ENCODE measurements at regions not wholly inside any gene's neighbourhood (a gene's known extent, or its start where the extent isn't known, plus 50 kb on each side); places are given as distances from the start of the nearest gene placed in this dataset.

DNA sequence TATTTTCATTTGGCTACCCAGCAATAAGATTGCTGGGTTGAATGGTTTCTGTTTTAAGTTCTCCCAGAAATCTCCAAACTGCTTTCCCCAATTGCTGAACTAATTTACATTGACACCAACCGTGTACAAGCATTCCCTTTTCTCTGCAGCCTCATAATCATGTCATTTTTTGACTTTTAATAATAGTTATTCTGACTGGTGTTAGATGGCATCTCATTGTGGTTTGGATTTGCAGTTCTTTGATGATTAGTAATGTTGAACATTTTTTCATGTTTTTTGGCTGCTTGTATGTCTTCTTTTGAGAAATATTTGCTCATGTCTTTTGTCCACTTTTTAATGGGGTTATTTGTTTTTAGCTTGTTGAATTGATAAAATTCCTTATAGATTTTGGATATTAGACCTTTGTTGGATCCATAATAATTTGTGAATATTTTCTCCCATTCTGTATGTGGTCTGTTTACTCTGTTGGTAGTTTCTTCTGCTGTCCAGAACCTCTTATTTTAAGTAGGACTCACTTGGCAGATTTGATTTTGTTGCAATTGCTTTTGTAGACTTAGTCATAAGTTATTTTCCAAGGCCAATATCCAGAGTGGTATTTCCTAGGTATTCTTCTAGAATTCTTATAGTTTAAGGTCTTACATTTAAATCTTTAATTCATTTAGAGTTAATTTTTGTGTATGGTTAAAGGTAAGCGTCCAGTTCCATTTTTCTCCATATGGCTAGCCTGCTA, 793.7 kb downstream of the BRINP1 start:
- no peak for DNase-seq (ENCODE audit: low read depth in 3 of 3)

DNA sequence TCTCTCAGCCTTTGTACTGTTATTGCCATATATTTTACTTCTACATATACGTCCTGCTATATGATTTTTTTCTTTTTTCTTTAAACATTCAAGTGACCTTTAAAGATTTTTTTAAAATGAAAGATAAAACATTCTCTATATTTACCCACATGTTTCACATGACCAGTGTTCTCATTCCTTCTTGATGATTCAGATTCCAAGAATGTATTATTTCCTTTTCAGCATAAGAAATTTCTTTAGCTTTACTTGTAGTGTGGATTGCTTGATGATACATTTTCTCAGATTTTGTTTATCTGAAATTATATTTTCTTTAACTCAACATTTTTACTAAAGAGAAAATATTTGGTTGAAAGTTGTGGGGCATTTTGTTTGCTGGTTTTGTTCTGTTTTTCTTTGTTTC, 792.1 kb downstream of the BRINP1 start:
- DNase-seq (ENCODE audit: low read depth in 3 of 3), result no peak

DNA sequence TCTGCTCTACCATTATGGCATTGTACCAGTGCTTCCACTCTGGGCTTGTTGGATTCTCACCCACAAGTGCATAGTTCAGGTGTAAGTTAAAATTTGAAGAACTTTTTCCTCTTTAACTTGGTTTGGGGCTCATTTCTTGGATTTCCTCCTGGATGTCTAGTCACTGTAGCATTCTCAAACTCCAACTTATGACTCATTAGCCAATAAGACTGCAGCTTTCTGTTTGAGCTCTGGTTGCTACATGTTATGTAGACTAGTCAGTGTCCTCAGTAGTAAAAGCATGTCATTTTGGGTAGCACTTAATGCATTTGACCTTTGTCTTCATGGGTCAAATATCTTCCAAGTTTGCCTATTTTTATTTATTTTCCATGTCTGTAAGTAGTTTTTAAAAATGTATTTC, 790.8 kb downstream of the BRINP1 start:
- DNase-seq (ENCODE audit: low read depth in 3 of 3), result no peak

DNA sequence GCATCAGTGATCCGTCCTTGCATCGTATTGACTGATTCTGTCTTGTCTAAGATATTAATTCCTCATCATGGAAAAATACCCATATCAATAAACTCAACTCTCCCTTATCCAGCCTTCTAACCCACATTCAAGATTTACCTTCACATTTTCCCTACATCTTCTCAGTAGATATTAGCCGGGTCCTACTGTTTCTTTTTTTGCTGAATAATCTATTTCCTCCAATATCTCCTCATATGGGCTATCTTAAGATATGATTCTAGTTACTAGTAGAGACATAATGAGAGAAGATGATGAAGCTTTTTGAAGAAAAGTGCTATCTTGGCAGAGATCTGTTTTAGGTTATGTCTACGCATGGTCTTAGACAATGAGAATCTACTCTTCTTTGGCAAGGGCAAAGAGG, 785.8 kb downstream of the BRINP1 start:
- no peak for DNase-seq (ENCODE audit: low read depth in 3 of 3)

DNA sequence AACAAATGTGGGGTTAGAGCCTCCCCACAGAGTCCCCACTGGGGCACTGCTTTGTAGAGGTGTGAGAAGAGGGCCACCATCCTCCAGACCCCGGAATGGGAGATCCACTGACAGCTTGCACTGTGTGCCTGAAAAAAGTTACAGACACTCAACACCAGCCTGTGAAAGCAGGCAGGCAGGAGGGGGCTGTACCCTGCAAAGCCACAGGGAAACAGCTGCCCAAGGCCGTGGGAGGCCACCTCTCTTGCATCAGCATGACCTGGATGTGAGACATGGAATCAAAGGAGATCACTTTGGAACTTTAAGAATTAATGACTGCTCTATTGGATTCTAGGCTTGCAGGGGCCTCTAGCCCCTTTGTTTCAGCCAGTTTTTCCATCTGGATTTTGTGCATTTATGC, 782.3 kb downstream of the BRINP1 start:
- DNase-seq (ENCODE audit: low read depth in 3 of 3), result no peak

DNA sequence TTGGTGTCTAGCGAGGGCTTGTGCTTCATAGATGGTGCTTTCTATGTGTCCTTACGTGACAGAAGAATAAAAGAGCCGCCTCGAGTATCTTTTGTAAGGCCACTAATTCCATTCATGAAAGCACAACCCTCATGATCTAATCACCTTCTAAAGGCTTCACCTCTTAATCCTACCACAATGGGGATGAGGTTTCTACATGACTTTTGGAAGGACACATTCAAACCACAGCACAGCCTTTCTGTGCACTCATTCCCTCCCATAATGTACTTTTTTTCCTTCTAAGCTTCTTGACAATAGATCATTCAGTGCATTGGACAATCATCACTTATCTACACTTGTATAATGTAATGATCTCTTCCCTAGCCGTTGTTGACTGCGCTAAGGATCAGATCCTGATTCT, 774.8 kb downstream of the BRINP1 start:
- DNase-seq (ENCODE audit: low read depth in 3 of 3), result no peak

DNA sequence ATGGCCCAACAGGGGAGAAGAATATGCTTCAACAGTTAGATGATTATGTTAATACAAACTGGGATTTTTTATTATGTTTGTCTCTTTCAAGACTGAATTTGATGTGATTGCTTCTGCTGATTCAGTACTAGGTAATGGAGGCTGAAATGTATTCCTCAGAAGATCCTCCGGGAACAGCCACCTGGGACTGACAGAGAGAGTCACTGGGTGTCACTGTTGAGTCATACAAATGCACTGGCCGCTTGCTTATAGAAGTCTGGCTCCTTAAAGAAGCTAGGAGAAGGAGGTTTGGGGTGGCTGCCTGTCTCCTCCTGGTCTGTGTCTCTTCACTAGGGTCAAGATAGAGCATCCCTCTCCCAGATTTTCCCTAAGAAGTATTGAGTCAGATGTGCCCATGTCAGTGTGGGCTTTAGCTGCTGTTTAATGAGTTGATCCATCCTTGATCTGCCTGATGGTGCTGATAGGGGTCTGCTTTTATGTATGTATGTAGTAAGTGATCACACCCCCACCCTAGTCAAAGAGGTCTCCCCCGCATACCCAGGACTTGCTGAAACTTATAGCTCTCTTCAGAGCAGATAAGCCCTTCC, 773.4 kb downstream of the BRINP1 start:
- no peak for DNase-seq (ENCODE audit: low read depth in 3 of 3)

DNA sequence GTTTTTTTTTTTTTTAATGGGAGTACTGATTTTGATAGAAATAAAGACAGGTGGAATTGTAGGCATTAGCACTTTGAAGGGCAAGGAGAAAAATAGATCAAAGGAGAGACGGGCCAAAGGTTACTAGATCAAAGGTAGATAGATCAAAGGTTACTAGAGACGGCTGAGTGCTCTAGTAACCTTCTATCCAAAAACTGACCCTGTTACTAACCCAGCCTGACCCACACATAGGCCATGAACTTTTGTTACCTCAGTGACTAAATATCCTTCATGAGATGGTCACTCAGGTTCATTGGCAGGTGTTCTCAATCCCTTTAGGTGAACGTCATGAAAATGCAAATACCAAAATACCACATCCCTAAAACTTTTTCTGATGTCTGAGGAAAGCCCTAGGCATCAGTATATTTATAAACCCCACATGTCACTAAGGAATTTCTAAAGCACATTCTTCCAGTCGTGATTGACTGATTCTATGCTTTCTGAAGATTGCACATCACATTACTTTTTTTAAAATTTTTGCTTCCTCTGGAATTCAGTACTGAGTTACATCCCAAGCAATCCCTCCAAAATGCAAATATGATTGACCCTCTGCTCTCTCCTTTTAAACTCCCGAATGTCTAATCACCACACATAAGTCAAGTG, 772.7 kb downstream of the BRINP1 start:
- DNase-seq (ENCODE audit: low read depth in 3 of 3), result no peak

DNA sequence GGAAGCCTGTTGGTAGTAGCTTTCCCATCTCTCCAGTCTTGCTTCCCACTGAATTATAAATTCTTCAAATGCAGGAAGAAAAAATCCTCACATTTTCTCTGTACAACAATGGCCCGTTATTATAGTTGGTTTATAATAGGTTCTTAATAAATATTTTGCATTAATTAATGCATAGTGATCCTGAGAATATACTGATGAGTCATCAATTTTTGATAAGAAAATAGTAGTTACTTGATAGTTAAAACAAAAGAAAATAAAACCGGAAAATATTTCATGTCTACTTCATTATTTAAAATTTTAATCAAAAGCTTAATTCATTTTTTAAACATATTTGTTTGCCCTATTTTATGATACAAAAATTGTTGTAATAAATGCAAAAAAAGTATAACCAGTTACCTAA, 762.6 kb downstream of the BRINP1 start:
- no peak for DNase-seq (ENCODE audit: low read depth in 3 of 3)

DNA sequence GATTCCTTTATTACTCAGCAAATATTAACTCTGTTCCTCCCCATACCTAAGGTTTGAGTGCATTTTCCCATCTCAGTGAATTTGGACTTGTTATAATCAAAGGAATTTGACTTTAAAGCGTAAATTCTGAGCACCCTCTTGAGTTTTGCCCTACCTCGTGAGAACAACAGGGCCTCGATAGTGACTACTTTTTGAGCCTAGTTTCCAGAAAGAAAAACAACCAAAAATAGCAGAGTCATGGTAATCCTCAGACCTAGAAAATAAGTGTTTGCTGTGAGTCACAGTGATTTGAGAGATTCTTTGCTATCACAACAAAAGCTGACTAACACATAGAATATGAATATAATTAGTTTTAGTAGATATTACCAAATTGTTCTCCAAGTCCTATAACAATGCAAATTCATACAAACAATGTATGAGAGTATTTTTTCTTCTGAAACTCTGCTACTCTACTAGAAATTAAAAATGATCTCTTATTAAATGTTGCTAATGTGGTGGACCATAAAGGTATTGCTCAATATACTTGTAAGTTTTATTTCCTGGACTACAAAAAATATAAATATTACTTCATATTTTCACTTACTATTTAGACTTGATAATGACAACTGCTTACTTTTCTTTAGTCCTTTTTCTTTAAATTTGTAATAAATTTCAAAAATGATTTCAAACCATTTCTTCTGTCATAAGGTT, 759.7 kb downstream of the BRINP1 start:
- no peak for DNase-seq (ENCODE audit: low read depth in 3 of 3)

DNA sequence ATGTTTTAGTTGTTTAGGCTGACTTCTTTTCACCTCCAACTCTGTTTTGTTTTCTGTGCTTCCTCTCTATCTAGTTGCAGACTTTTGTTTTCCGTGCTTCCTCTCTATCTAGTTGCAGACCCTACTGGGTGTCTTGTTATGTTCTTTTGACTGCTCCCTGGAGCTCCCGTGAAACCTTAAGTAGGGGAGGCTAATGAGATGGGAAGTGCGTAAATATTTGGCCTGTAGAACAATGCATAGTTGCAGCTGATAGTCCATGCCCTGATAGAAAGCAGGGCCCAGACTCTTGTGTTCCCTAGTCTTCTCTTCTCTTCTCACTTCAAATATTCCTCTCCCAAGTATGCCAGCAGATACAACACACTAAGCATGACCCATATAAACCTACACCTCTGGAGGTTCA, 757.0 kb downstream of the BRINP1 start:
- DNase-seq (ENCODE audit: low read depth in 3 of 3), result no peak

DNA sequence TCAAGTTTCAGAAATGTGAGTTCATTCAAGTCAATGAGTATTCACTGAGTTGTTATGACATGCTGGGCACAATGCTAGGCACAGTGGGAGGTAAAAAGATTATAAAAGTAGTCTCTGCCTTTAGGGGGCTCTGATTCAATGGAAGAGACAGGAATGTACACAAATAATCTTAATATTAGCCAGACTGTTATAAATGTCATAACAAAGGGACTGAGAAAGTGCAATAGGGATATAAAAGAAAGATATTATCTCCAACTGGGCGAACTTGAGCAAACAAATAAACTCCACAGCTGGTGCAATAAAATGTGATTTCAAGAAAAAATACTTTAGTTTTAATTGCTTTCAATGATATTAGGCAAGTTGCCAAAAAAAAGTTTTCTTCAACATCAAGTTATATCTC, 755.2 kb downstream of the BRINP1 start:
- no peak for DNase-seq (ENCODE audit: low read depth in 3 of 3)

DNA sequence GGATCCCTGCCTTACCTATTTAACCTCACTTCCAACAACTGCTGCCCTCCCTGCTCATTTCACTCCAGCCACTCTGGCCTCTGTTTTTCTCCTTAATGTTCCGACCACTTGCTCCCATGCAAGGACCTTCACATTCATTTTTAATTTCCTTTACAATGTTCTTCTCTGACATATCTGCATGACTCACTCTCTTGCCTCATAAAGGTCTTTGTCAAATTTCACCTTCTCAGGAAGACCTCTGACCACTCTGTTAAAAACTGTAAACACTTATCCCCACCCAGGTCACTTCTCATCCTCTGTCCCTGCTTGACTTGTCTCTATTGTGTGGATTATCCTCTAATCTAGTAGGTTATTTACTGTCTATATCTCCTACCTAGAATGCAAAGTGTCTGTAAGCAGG, 751.2 kb downstream of the BRINP1 start:
- DNase-seq (ENCODE audit: low read depth in 3 of 3), result no peak

DNA sequence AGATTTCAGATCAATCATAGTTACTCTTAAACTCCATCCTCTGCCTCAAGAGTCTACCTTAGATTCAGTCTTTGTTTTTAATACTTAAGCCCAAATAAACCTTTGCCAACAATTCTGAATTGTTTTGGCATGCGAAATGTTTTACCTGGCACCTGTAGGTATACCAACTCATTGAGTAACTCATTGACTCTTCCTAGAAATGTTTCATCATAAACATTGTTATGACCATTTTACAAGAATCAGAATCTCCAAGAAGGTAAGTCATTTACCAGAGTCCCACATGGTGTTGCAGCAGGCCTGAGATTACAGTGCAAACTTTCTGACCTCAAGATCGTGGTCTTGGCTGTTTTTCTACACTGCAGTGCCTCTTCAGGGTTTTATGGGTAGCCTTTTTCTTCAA, 750.4 kb downstream of the BRINP1 start:
- no peak for DNase-seq (ENCODE audit: low read depth in 3 of 3)

DNA sequence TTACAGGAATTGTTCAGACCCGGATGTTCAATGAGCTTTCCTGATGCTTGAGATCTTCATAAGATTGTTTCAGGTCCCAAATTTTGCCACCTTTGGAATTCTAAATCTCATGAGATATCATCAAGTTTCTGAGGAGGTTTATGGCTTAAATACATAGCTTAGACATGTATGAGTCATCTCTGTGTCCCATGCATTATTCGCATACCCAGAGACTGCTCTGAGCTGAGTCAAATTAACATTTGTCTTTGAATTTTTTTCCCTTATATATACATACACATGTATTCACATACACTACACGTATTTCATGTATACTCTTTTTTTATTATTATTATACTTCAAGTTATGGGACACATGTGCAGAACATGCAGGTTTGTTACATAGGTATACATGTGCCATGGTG, 744.6 kb downstream of the BRINP1 start:
- no peak for DNase-seq (ENCODE audit: low read depth in 3 of 3)

DNA sequence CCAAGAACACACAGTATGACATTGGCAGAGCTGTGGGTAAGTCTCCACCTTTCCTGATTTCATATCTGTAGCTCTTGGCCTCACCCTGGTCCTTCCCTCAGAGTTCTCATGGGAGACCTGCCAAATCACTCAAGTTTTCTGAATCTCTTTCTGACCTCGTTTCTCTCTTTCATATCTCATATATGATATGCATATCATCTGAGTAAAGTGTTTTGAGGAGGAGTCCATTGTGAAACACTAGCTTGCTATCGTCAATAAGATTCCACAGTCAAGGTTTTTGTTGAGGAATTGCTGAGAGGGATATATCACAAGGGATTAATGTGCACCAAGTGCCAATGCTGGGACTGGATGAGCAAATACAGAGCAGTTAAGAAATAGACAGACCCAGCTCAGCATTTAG, 739.2 kb downstream of the BRINP1 start:
- DNase-seq (ENCODE audit: low read depth in 3 of 3), result no peak

DNA sequence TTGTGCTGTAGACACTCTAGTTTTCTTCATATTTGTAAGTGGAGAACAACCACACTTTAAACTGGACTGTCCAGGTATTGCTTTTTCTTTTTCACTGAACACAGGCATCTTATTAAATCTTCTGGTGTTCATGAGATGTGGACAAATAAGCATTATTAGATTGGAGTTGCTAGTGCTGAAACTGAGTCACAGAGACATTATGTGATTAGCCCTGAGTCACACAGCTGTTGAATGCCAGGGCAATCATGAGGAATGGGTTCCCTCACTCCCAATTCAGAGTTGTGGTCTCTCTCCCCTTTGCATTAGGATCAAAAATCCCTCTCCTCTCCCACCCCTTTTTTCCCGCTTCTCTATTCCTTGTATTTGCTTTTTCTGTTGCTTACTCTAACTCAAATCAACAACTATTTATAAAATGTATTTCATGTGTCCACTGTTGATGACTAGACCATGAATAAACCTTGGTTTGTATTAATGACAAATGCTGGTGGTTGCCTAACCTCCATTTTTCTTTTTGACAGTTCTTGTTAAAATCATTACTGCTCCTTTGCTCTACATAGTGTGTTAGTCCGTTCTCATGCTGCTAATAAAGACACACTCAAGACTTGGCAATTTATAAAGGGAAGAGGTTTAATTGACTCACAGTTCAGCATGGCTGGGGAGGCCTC, 738.2 kb downstream of the BRINP1 start:
- DNase-seq (ENCODE audit: low read depth in 3 of 3), result no peak

DNA sequence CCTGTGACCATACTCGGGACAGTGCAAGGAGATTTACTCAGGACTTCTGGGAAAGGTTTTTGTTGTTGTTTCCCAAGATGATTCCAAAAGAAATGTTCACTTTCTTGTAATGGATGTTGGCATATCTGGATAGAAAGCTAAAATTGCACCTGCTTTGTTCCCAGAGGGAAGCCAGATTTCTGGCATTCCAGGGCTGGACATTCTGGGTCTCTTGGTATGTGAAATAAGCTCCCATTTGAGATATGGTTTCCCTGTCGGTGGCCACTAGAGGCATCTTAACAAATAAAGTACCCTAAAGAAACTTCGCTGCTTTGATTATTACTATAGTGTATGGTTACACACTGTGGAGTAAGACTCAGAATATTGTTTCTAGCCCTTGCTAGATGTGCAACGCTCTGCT, 737.3 kb downstream of the BRINP1 start:
- DNase-seq (ENCODE audit: low read depth in 3 of 3), result no peak

DNA sequence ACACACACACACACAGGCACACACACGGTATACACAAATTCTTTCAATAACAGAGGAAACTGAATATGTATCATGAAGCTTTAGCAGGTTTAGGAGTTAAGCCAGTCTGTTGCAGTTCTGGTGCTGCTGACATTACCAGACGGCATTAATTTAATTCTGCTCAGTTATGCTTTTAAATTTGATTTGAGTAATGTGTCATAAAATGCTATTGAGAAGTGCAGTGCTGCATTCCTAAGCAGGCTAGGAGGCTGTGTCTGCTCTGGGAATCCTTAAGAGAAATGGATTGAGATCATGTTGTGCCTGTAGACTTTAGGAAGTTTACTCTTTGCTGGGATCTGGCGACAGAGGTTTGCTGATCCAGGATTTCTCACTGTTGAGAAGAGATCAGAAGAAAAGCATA, 733.8 kb downstream of the BRINP1 start:
- no peak for DNase-seq (ENCODE audit: low read depth in 3 of 3)

DNA sequence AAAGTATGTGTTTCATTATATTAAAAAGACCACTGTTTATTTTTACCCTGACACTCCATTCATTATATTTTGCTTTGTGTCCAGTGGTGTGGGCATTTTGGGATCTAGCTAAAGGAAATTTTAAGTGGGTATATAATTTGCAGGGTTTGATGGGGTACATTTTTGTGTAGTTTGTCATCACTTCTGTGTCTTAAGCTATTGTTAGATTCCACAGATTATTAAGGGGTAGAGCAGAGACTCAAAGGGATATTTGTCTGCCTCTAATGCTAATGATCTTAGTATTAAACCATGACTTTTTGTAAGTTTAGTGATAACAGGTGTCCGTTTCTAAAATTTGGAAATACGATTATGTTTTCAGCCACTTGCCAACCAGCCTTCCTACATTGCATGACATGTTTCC, 731.6 kb downstream of the BRINP1 start:
- DNase-seq (ENCODE audit: low read depth in 3 of 3), result no peak

DNA sequence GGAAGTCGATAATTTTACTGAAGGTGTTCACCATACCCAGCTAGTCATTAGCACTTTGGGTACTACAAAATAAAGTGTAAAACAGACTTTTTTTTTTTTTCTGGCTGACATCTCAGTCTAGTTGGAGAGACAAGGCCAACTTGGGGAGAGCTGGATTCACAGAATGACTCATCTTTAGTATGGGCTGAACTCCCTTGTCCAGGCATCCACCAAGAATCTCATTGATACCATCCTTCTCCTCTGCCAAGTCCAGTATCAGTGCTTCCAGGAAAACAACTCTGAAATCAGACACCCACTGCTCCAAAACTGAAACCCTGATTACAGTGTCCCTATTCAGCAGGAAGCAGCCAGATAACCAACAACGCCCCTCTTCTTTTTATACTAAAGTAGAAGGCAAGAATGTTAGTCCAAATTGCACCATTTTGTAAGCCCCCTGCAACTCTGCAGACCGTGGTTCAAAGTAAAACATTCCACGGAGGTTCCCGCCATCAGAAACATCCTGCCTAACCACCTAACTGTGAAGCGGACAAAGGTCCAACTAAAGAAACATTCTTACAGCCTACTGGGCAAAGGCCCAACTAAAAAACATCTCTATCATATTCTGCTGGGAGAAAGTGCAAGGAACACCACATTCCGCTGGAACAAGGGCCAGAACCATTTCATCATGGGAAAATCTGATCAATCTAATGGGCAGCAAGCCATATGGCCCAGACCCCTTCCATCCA, 728.2 kb downstream of the BRINP1 start:
- no peak for DNase-seq (ENCODE audit: low read depth in 3 of 3)

DNA sequence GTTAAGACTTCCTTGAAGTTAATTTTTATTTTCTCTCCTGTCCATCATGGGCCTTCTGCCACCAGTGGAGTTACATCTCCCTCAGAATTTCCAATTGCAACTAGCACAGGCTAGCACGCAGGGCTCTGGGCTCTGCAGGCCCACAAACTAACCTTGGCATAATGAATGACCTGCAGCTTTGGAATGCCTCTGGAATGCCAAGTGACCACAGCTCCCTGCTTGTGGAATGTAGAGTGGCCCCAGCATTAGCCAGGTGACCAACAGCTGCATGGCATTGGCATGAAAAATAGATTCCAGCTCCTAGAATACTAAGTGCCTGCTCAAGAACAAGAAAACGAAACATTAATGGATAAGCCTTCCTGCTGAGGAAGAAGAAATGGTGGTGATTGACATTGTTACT, 726.1 kb downstream of the BRINP1 start:
- DNase-seq (ENCODE audit: low read depth in 3 of 3), result no peak
